HG03439 (cell line): ENCODE measurements at regions not wholly inside any gene's neighbourhood (a gene's known extent, or its start where the extent isn't known, plus 50 kb on each side); places are given as distances from the start of the nearest gene placed in this dataset.
"Not testable (repeated sequence)": the region's sequence is repeated elsewhere in the genome, so short reads cannot be mapped to it uniquely, and the experiment has no call there.

ENCODE experiments used
- ATAC-seq: cut with Tn5 transposase; IDR thresholded peaks from one replicate; pipeline ENCODE4 v1.9.1; 2021; ENCODE audit warnings: mild to moderate bottlenecking, moderate library complexity; ENCODE audit not compliant: unreplicated experiment

- no peak for ATAC-seq
Measured at GRCh38 chr4:72887152-72887551, 182.4 kb downstream of the COX18 start.

DNA sequence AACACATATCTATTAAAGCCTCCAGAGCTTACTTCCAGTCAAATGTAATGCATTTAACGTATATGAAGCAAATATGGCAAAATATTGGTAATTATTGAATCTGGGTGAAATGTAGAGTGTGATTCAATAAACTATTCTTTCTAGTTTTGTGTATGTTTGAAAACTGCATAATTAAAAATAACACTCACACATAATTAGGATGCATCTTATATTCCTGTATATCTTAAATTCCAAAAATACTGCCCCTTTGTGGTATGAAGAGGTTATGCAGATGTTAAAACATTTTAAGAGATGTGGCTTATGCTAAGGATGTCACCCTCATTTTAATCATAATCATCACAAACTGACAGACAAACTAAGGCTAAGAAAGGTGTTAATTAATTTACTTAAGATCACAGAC is 182.9 kb downstream of the COX18 start:
- ATAC-seq, result no peak

GRCh38 chr4:72884225-72884624 is 185.3 kb downstream of the COX18 start:
- not testable (repeated sequence) for ATAC-seq

DNA sequence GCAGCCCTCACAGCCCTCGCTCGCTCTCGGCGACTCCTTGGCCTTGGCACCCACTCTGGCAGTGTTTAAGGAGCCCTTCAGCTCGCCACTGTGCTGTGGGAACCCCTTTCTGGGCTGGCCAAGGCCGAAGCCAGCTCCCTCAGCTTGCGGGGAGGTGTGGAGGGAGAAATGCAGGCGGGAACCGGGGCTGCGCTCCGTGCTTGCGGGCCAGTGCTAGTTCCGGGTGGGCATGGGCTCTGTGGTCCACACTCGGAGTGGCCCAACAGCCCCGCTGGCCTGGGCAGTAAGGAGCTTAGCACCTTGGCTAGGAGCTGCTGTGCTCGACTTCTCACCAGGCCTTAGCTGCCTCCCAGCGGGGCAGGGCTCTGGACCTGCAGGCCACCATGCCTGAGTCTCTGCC is 192.6 kb downstream of the COX18 start:
- ATAC-seq, result no peak

DNA sequence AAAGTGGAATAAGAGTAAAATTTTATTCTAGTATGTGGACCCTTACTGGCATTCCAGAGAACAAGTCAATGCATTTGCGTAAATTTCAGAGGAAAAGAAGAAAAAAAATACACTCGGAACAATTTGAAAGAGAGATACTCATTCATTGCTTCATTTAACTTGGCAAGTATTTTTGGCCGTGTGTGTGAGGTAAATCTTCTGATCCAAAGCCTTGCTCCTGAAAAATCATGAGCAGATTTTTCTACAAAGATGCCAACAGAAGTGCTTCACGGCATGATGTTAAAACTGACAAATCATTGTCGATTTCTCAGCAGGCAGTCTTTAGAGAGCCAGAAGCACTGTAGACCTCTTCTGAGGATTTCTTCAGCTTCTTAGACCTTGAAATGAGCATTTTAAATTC is 194.0 kb downstream of the COX18 start:
- ATAC-seq, result no peak

- no peak for ATAC-seq
Measured at GRCh38 chr4:72875138-72875537, 194.4 kb downstream of the COX18 start.

DNA sequence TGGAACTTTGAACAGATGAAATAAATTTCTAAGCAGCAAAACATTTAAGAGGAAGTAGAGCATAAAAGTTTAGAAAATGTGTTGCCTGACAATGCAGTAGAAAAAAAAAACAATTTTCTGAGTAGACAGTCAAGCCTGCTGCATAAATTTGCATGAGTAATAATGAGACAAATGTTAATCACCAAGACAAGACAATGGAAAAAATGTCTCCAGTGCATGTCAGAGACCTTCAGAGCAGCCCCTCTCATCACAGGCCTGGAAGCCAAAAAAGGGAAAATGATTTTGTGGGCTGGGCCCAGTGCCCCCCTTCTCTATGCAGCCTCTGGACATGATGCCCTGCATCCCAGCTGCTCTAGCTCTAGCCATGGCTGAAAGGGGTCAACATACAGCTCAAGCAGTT is 204.6 kb downstream of the COX18 start:
- ATAC-seq, result no peak

DNA sequence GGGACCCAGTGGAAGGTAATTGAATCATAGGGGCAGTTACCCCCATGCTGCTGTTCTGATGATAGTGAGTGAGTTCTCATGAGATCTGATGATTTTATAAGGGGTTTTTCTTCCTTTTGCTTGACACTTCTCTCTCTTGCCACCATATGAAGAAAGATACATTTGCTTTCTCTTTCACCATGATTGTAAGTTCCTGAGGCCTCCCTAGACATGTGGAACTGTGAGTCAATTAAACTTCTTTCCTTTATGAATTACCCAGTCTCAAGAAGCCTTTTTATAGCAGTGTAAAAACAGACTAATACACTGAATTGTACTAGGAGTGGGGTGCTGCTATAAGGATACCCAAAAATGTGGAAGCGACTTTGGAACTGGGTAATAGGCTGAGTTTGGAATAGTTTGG is 205.2 kb downstream of the COX18 start:
- not testable (repeated sequence) for ATAC-seq

DNA sequence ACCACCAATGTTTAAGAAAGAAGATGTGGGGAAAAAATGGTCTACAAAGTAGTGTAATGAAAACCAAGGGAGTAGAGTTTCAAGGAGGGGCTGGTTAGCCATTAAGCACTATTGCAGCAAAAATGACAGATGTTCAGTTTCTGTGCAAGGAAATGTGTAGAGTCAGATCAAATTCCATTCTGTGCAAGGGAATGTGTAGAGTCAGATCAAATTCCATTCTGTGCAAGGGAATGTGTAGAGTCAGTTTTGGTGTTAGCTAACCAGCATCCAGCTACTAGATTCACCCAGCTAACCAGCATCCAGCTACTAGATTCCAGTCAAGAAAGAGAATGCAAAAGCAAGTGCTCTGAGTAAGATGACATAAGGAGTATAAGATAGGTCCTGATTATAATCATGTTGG is 208.8 kb downstream of the COX18 start:
- ATAC-seq, result no peak

GRCh38 chr4:72858328-72858727 is 211.2 kb downstream of the COX18 start:
- ATAC-seq, result no peak

GRCh38 chr4:72857787-72858186 is 211.7 kb downstream of the COX18 start:
- ATAC-seq, result no peak

- no peak for ATAC-seq
Measured at GRCh38 chr4:72857216-72857615, 212.3 kb downstream of the COX18 start.

DNA sequence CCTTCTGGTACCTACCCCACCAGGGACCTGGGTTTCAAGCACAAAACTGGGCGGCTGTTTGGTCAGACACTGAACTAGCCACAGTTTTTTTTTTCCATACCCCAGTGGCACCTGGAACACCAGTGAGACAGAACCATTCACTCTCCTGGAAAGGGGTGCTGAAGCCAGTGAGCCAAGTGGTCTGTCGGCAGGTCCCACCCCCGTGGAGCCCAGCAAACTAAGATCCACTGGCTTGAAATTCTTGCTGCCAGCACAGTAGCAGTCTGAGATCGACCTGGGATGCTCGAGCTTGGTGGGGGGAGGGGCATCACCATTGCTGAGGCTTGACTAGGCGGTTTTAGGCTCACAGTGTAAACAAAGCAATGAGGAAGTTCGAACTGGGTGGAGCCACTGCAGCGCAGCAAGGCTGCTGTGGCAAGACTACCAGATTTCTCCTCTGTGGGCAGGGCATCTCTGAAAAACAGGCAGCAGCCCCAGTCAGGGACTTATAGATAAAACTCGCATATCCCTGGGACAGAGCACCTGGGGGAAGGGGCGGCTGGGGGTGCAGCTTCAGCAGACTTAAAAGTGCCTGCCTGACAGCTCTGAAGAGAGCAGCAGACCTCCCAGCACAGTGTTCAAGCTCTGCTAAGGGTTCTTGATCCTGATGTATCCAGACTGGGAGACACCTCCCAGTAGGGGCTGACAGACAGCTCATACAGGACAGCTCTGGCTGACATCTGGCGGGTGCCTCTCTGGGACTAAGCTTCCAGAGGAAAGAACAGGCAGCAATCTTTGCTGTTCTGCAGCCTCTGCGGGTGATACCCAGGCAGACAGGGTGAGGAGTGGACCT is 223.0 kb downstream of the COX18 start:
- ATAC-seq, result no peak

- ATAC-seq, result no peak
Measured at GRCh38 chr4:72843466-72843865, 226.1 kb downstream of the COX18 start.

- no peak for ATAC-seq
Measured at GRCh38 chr4:72842323-72842722, 227.2 kb downstream of the COX18 start.

DNA sequence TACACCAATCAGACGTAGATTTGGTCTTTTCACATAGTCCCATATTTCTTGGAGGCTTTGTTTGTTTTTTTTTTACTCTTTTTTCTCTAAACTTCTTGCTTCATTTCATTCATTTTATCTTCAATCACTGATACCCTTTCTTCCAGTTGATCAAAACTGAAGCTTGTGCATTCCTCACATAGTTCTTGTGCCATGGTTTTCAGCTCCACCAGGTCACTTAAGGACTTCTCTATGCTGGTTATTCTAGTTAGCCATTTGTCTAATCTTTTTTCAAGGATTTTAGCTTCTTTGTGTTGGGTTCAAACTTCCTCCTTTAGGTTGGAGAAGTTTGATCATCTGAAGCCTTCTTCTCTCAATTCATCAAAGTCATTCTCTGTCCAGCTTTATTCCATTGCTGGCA is 229.3 kb downstream of the COX18 start:
- not testable (repeated sequence) for ATAC-seq

GRCh38 chr4:72828864-72829263 is 240.7 kb downstream of the COX18 start:
- no peak for ATAC-seq

- ATAC-seq, result no peak
Measured at GRCh38 chr4:72827968-72828367, 241.5 kb downstream of the COX18 start.

DNA sequence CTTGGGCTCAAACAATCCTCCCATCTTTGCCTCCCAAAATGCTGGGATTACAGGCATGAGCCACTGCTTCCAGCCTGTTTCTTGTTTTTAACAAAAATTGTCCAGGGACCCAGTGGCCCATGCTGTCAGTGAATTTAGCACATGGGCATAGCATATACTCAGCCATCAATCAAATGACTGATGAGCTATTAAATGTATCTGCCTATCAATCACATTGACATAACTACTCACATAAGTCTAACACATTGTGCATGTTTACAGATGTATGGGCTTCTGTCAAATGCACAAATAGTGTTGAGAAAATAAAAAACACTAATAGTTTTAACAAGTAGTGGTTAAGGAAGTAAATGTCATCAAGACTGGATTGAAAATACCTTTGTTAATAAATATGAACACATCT is 249.4 kb downstream of the COX18 start:
- no peak for ATAC-seq

GRCh38 chr4:72817012-72817411 is 248.0 kb upstream of the ADAMTS3 start:
- no peak for ATAC-seq

DNA sequence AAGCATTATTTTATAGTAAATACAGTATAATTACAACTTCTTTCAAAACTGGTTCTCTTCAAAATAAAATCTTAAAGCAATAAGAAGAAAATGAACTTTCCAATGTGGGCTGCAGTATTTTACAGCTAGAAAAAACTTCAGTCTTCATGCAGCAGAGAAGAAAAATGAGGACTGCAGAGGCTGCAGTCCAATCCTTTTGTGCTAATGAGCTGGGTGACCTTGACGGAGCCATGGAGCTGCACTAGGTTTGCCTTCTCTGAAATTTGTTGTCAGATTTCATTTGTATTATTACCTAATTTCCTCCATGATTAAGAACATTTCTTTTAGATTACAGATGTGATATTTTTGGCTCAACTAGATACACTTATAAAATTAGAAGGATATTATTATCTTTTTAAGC is 245.2 kb upstream of the ADAMTS3 start:
- no peak for ATAC-seq

DNA sequence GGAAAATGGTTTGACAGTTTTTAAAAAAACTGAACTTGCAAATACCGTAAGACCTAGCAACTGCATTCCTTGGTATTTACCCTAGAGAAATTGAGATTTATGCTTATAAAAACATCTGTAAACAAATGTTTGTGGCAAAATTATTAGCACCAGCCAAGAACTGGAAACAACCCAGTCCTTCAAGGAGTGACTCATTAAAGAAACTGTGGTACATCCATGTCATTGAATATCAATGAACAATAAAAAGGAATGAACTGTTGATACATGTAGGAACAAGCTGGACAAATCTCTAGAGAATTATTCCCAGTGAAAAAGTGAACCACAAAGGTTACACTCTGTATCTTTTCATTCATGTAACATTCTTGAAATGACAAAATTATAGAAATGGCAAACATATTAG is 240.2 kb upstream of the ADAMTS3 start:
- ATAC-seq, result no peak

GRCh38 chr4:72805284-72805683 is 236.3 kb upstream of the ADAMTS3 start:
- ATAC-seq, result no peak
